Body of pancreas (tissue), 4 donors: ENCODE measurements at regions not wholly inside any gene's neighbourhood (a gene's known extent, or its start where the extent isn't known, plus 50 kb on each side); places are given as distances from the start of the nearest gene placed in this dataset.

Source experiments
- CTCF ChIP-seq, 7 experiments: fragments of 450-650 bp in 4 of 7; fragments of 200-600 bp in 3 of 7; sonication (generic) in 3 of 7; IDR thresholded peaks; one replicate each; pipeline ENCODE4 v1.5.1; 2016 to 2019; ENCODE audit warnings: antibody characterized with exemption in 7 of 7
- POLR2A ChIP-seq, 3 donors: fragments of 450-650 bp; IDR thresholded peaks; one replicate each; pipeline ENCODE4 v1.6.1; 2016; ENCODE audit warnings: antibody characterized with exemption in 3 of 3, mild to moderate bottlenecking in 2 of 3

DNA sequence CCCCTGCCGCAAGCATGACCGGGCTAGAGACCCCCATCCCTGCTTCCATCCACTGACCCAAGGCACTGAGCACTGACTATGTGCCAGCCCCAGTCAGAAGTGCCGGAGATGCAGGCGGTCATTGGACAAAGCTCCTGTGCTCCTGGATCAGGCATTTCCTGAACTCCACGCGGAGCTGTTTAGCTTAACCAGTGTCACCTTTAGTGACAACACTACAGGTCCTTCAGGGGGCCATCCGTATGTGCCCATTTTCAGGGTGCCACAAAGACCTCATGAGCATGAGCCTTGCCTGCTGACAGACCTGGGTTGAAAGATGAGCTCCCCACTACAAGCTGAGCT lies 63.0 kb upstream of the FGF3 start:
- TF ChIP-seq POLR2A (IDR thresholded peaks at IDR 0.05) (no peak), CTCF (IDR thresholded peaks at IDR 0.05) (no peak)
